ENCODE measurements at regions not wholly inside any gene's neighbourhood (a gene's known extent, or its start where the extent isn't known, plus 50 kb on each side); places are given as distances from the start of the nearest gene placed in this dataset.

DNA sequence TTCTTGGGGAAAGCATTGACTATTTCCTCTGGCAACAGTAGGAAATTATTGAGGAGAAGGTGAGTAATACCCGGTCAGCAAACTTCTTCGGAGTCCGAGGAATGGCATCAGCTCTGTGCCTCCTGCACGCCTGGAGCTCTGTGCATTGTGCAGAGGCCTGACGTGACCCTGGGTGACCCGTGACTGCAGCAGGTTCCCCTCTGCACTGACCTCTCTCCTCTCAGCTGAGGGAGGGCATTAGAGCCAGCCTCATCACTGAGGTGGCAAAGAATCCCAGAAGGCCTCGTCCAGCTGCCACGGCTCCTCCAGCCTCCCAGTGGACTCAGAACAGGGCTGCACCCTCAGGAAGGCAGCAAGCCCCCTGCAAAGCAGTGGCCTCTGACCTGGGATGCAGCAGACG lies 502.9 kb downstream of the CD83 start:
- Histone ChIP-seq H3K4me1 (peaks cover 15% of the 10 kb centered on the region), H3K4me3 (no peak overlapping the region), H3K9me3 (replicated peaks) (peaks cover 9% of the 10 kb centered on the region), H3K36me3 (no peaks in the 10 kb centered on the region), H3K27ac (replicated peaks) (no peak overlapping the region), H3K27me3 (ENCODE audit: low read depth) (no peaks in the 10 kb centered on the region)
- intact Hi-C loops (cut with micrococcal nuclease): no loop called here
- no peak for DNase-seq
- TF ChIP-seq, protein P1, sequence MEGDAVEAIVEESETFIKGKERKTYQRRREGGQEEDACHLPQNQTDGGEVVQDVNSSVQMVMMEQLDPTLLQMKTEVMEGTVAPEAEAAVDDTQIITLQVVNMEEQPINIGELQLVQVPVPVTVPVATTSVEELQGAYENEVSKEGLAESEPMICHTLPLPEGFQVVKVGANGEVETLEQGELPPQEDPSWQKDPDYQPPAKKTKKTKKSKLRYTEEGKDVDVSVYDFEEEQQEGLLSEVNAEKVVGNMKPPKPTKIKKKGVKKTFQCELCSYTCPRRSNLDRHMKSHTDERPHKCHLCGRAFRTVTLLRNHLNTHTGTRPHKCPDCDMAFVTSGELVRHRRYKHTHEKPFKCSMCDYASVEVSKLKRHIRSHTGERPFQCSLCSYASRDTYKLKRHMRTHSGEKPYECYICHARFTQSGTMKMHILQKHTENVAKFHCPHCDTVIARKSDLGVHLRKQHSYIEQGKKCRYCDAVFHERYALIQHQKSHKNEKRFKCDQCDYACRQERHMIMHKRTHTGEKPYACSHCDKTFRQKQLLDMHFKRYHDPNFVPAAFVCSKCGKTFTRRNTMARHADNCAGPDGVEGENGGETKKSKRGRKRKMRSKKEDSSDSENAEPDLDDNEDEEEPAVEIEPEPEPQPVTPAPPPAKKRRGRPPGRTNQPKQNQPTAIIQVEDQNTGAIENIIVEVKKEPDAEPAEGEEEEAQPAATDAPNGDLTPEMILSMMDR (IDR thresholded peaks at IDR 0.05; ENCODE audit: borderline replicate concordance): no peak

DNA sequence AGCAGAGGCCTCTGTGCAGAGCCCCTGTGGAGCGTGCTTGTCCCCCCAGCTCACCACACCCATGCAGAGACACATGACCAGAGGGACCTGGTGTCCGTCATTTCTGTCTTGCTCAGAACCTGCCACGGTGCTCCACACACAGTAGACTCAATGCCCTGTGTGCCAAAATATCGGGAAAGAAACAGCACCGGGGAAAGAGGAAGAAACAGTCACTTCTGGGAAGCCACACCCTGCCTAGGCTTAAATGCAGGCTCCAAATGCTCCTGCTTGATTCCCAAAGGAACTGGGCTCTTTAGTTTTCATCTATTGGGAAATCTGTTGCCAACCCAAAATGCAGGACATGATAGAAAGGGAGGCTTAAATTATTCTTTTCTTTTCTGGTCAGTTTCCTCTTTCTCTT lies 503.9 kb downstream of the CD83 start:
- peaks cover 15% of the 10 kb centered on the region for H3K4me1 ChIP-seq

DNA sequence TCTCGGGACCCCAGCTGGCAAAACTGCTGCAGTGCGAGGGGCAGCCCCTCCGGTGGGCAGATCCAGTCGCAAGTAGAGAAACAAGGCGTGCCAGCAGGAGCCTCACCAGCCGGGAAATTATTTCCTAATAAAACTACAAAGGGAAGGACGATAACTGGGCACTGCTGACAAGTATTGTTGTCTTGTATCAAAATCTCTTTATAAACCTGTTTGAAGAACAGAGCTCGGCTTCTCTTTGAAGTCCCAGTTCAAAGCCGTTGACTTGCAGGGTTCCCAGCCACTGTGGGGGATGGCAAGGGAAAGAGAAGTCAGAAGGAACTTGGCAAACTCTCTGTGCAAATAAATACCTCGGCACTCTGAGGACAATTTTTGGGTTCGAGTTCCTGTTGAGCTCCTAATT lies 504.5 kb downstream of the CD83 start:
- no peak for DNase-seq
- TF ChIP-seq, protein P1 (IDR thresholded peaks at IDR 0.05; ENCODE audit: borderline replicate concordance): no peak
- intact Hi-C loops (cut with micrococcal nuclease): no loop called here
- Histone ChIP-seq H3K4me1 (peaks cover 15% of the 10 kb centered on the region), H3K4me3 (no peak overlapping the region), H3K9me3 (replicated peaks) (no peaks in the 10 kb centered on the region), H3K36me3 (no peaks in the 10 kb centered on the region), H3K27me3 (ENCODE audit: low read depth) (no peaks in the 10 kb centered on the region), H3K27ac (replicated peaks) (no peak overlapping the region)

More for the DNA sequence above, 503.9 kb downstream of the CD83 start:
- no peak overlapping the region for H3K4me3 ChIP-seq
- H3K27me3 ChIP-seq (ENCODE audit: low read depth): no peaks in the 10 kb centered on the region
- H3K36me3 ChIP-seq: no peaks in the 10 kb centered on the region
- TF ChIP-seq, protein P1 (IDR thresholded peaks at IDR 0.05; ENCODE audit: borderline replicate concordance): no peak
- DNase-seq: no peak
- no peaks in the 10 kb centered on the region for H3K9me3 ChIP-seq (replicated peaks)
- no peak overlapping the region for H3K27ac ChIP-seq (replicated peaks)
- intact Hi-C loops (cut with micrococcal nuclease): no loop called here

DNA sequence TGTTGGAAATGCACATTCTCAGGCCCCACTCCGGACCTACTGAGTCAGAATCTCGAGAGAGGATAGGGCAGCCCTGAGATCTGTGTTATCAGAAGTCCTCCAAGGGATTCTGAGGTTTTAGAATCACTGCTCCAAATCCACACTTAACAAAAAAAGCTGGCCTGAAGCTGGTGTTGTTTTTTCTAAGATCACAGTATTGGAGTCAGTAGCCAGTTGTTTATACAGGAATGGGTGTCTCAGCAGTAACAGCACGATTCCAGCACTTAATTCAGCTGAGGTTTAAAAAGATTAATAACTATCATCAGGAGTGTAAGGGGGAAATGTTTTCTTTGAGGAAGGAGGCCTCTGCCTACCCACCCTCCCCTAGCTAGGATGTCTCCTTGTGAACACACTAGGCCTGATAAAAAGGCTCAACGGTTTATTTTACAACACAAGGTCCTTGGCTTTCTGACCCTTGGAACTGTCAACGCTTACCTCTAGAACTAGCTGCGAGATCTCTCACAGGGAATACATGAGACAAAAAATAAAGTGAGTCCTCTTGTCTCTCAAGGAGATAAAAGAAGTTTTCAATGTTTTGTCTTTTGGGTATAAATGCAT lies 505.4 kb downstream of the CD83 start:
- Histone ChIP-seq H3K27me3 (ENCODE audit: low read depth) (no peaks in the 10 kb centered on the region), H3K27ac (replicated peaks) (no peak overlapping the region), H3K9me3 (replicated peaks) (no peaks in the 10 kb centered on the region), H3K36me3 (no peaks in the 10 kb centered on the region), H3K4me3 (no peak overlapping the region), H3K4me1 (peaks cover 15% of the 10 kb centered on the region)
- DNase-seq: no peak
- TF ChIP-seq, protein P1 (IDR thresholded peaks at IDR 0.05; ENCODE audit: borderline replicate concordance): no peak
- intact Hi-C loops (cut with micrococcal nuclease): no loop called here

DNA sequence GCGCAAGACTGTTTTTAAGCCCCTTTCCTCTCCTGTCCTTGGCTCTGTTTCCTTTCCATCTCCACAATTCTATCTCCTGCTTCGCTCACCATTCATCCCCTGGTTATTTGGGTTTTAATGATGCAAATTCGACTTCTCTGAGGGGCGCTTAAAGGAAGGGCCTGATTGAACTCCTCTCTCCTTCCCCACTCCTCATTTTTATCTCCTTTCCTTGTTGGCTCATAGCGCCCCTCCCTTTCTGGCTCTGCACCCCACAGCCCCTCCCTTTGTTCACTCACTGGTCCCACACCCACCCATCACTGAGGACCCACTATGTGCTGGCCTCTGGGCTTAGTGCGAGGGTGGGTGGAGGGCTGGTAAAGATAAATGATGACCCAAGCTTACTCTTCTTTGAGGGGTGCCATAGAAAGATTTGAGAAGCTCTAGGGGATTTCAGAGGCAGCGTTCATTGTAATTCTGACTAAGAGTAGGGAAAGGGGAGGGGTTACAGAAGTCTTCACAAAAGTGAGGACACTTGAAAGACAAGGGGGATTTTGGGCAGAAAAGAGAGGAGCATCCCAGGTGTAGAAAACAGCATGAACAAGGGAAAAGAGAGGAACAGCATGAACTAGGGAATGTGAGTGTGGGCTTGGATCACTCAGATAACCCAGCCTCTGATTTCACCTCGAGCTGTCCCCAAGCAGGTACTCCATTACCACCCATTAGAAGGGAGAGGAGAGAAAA lies 507.8 kb downstream of the CD83 start:
- Histone ChIP-seq H3K4me3 (no peak overlapping the region), H3K4me1 (peaks cover 15% of the 10 kb centered on the region), H3K36me3 (no peaks in the 10 kb centered on the region), H3K9me3 (replicated peaks) (no peaks in the 10 kb centered on the region), H3K27ac (replicated peaks) (no peak overlapping the region), H3K27me3 (ENCODE audit: low read depth) (no peaks in the 10 kb centered on the region)
- intact Hi-C loops (cut with micrococcal nuclease): no loop called here
- no peak for DNase-seq
- TF ChIP-seq, protein P1 (IDR thresholded peaks at IDR 0.05; ENCODE audit: borderline replicate concordance): no peak
